GM18861 (cell line): ENCODE measurements at regions not wholly inside any gene's neighbourhood (a gene's known extent, or its start where the extent isn't known, plus 50 kb on each side); places are given as distances from the start of the nearest gene placed in this dataset.

Source experiments
- ATAC-seq: cut with Tn5 transposase; IDR thresholded peaks from one replicate; pipeline ENCODE4 v1.9.1; 2021; ENCODE audit not compliant: unreplicated experiment

GRCh38 chr2:37781028-37781427, 109.6 kb upstream of the CDC42EP3 start:
- ATAC-seq: no peak

GRCh38 chr2:37782155-37782673, 110.8 kb upstream of the CDC42EP3 start:
- ATAC-seq: no peak

- no peak for ATAC-seq
These were observed 111.4 kb upstream of the CDC42EP3 start for GRCh38 chr2:37782721-37783371.

GRCh38 chr2:37783545-37783944, 112.1 kb upstream of the CDC42EP3 start:
- ATAC-seq: no peak

- ATAC-seq: no peak
These were observed 112.8 kb upstream of the CDC42EP3 start for GRCh38 chr2:37784071-37784758.

- ATAC-seq: no peak
These were observed 113.3 kb upstream of the CDC42EP3 start for GRCh38 chr2:37784759-37785149.

- ATAC-seq: no peak
These were observed 114.8 kb upstream of the CDC42EP3 start for GRCh38 chr2:37786191-37786698.

GRCh38 chr2:37786854-37787253, 115.4 kb upstream of the CDC42EP3 start:
- ATAC-seq: no peak

GRCh38 chr2:37788602-37789209, 117.3 kb upstream of the CDC42EP3 start:
- ATAC-seq: no peak

- ATAC-seq: no peak
These were observed 118.6 kb upstream of the CDC42EP3 start for GRCh38 chr2:37790019-37790418.

- no peak for ATAC-seq
These were observed 119.0 kb upstream of the CDC42EP3 start for GRCh38 chr2:37790462-37790861.

- no peak for ATAC-seq
These were observed 120.9 kb upstream of the CDC42EP3 start for GRCh38 chr2:37792366-37792765.

GRCh38 chr2:37793004-37793403, 121.6 kb upstream of the CDC42EP3 start:
- no peak for ATAC-seq

- no peak for ATAC-seq
These were observed 123.3 kb upstream of the CDC42EP3 start for GRCh38 chr2:37794717-37795116.

GRCh38 chr2:37795456-37795855, 124.0 kb upstream of the CDC42EP3 start:
- ATAC-seq: no peak

GRCh38 chr2:37795938-37796337, 124.5 kb upstream of the CDC42EP3 start:
- no peak for ATAC-seq

- ATAC-seq: no peak
These were observed 125.0 kb upstream of the CDC42EP3 start for GRCh38 chr2:37796481-37796880.

GRCh38 chr2:37797081-37797480, 125.6 kb upstream of the CDC42EP3 start:
- no peak for ATAC-seq

- no peak for ATAC-seq
These were observed 126.6 kb upstream of the RMDN2 start for GRCh38 chr2:37798315-37799005.

- ATAC-seq: no peak
These were observed 124.8 kb upstream of the RMDN2 start for GRCh38 chr2:37800176-37800858.
